NT2/D1 (cell line): ENCODE measurements at regions not wholly inside any gene's neighbourhood (a gene's known extent, or its start where the extent isn't known, plus 50 kb on each side); places are given as distances from the start of the nearest gene placed in this dataset.
"Not testable (repeated sequence)": the region's sequence is repeated elsewhere in the genome, so short reads cannot be mapped to it uniquely, and the experiment has no call there.

Source experiments
- DNase-seq: peaks from one replicate; pipeline ENCODE4 v3.0.0-alpha.2; 2011; ENCODE audit warnings: low read depth, low spot score
- H3K27me3 ChIP-seq: 2 replicates; pipeline ENCODE4 v1.6.0; 2011; ENCODE audit warnings: mild to moderate bottlenecking; ENCODE audit not compliant: insufficient read length, insufficient read depth
- H3K36me3 ChIP-seq: 2 replicates; pipeline ENCODE4 v1.6.1; 2011; ENCODE audit warnings: mild to moderate bottlenecking, low read length, mixed read lengths; ENCODE audit not compliant: insufficient read depth, insufficient read length
- H3K4me1 ChIP-seq: 2 replicates; pipeline ENCODE4 v1.5.1; 2011; ENCODE audit not compliant: insufficient read depth, insufficient read length
- H3K4me3 ChIP-seq: 2 replicates; pipeline ENCODE4 v1.5.1; 2011; ENCODE audit warnings: low read depth; ENCODE audit not compliant: insufficient read length
- H3K9ac ChIP-seq: 2 replicates; pipeline ENCODE4 v1.6.0; 2011; ENCODE audit warnings: low read depth; ENCODE audit not compliant: insufficient read length
- H3K9me3 ChIP-seq: 2 replicates; pipeline ENCODE4 v1.5.1; 2011; ENCODE audit warnings: mild to moderate bottlenecking, low read length; ENCODE audit not compliant: insufficient read depth
- SUZ12 ChIP-seq: IDR thresholded peaks from 2 replicates; pipeline ENCODE4 v1.6.1; 2011; ENCODE audit not compliant: insufficient read length, insufficient read depth; ENCODE audit errors: extremely low read depth
- YY1 ChIP-seq: IDR thresholded peaks from 2 replicates; pipeline ENCODE4 v1.6.1; 2011; ENCODE audit not compliant: insufficient read length, insufficient read depth
- ZNF274 ChIP-seq: IDR thresholded peaks from 2 replicates; pipeline ENCODE4 v1.6.1; 2011; ENCODE audit warnings: mild to moderate bottlenecking, low read depth, low read length

GRCh38 chr6:21752054-21752811, 158.7 kb downstream of the SOX4 start:
- no peak for DNase-seq
- Histone ChIP-seq H3K27me3 (no peaks in the 10 kb centered on the region), H3K9me3 (no peaks in the 10 kb centered on the region), H3K4me1 (no peaks in the 10 kb centered on the region), H3K36me3 (no peaks in the 10 kb centered on the region), H3K9ac (no peak overlapping the region), H3K4me3 (no peak overlapping the region)
- TF ChIP-seq SUZ12, result no peak
- TF ChIP-seq ZNF274, result no peak
- no peak for TF ChIP-seq YY1

- Histone ChIP-seq H3K9me3 (no peaks in the 10 kb centered on the region), H3K27me3 (no peaks in the 10 kb centered on the region), H3K4me3 (no peak overlapping the region), H3K36me3 (no peaks in the 10 kb centered on the region), H3K4me1 (no peaks in the 10 kb centered on the region), H3K9ac (no peak overlapping the region)
- TF ChIP-seq SUZ12 (no peak), ZNF274 (no peak), YY1 (no peak)
- no peak for DNase-seq
Measured at GRCh38 chr6:21753241-21754108, 159.9 kb downstream of the SOX4 start.

GRCh38 chr6:21754891-21755290, 161.3 kb downstream of the SOX4 start:
- Histone ChIP-seq H3K4me3 (no peak overlapping the region), H3K27me3 (no peaks in the 10 kb centered on the region), H3K9ac (no peak overlapping the region), H3K4me1 (no peaks in the 10 kb centered on the region), H3K36me3 (no peaks in the 10 kb centered on the region), H3K9me3 (no peaks in the 10 kb centered on the region)
- no peak for DNase-seq
- TF ChIP-seq ZNF274, result no peak
- TF ChIP-seq YY1, result no peak
- TF ChIP-seq SUZ12, result no peak

GRCh38 chr6:21756487-21756886, 162.9 kb downstream of the SOX4 start:
- Histone ChIP-seq H3K9me3 (peaks cover 8% of the 10 kb centered on the region; the same call in 1 of the 2 replicates), H3K4me3 (no peak overlapping the region), H3K27me3 (no peaks in the 10 kb centered on the region), H3K9ac (no peak overlapping the region), H3K4me1 (no peaks in the 10 kb centered on the region), H3K36me3 (no peaks in the 10 kb centered on the region)
- TF ChIP-seq ZNF274, result no peak
- no peak for DNase-seq

GRCh38 chr6:21757392-21757791, 163.8 kb downstream of the SOX4 start:
- H3K9me3 ChIP-seq, H3K4me1 ChIP-seq, H3K9ac ChIP-seq, H3K27me3 ChIP-seq, H3K36me3 ChIP-seq, H3K4me3 ChIP-seq, DNase-seq: not testable (repeated sequence)

- Histone ChIP-seq H3K9ac (no peak overlapping the region), H3K36me3 (no peaks in the 10 kb centered on the region), H3K4me1 (no peaks in the 10 kb centered on the region), H3K9me3 (peaks cover 8% of the 10 kb centered on the region; the same call in 1 of the 2 replicates), H3K4me3 (no peak overlapping the region), H3K27me3 (no peaks in the 10 kb centered on the region)
- no peak for DNase-seq
- TF ChIP-seq ZNF274 (no peak), SUZ12 (no peak), YY1 (no peak)
Measured at GRCh38 chr6:21759721-21760120, 166.2 kb downstream of the SOX4 start.

- H3K27me3 ChIP-seq, H3K4me1 ChIP-seq, H3K9ac ChIP-seq, H3K4me3 ChIP-seq, H3K9me3 ChIP-seq, H3K36me3 ChIP-seq, DNase-seq: not testable (repeated sequence)
Measured at GRCh38 chr6:21761053-21761730, 167.6 kb downstream of the SOX4 start.
